GM12878 (cell line): ENCODE measurements at regions not wholly inside any gene's neighbourhood (a gene's known extent, or its start where the extent isn't known, plus 50 kb on each side); places are given as distances from the start of the nearest gene placed in this dataset.

ENCODE experiments used
- ATAC-seq: fragments of 200-7000 bp; cut with Tn5 transposase; 3 replicates; pipeline ENCODE4 v1.9.1; 2020; ENCODE audit warnings: mild to moderate bottlenecking, moderate library complexity
- BruUV-seq: library from RNA; stranded (reverse); fragments of 400-500 nt; replicated peaks from 2 replicates; lab custom pipeline; 2021; lab: Mats Ljungman, UMichigan
- CTCF ChIA-PET: fragments of 300-600 bp; sonication (Branson Sonifier 250); formaldehyde crosslinking; extraction: SDS; loops from one replicate; lab custom pipeline; 2021; ENCODE audit warnings: inconsistent platforms; lab: Yijun Ruan, JAX
- POLR2A ChIA-PET: fragments of 350-600 bp; formaldehyde crosslinking; extraction: SDS; loops from one replicate; lab custom pipeline; 2021; ENCODE audit warnings: inconsistent platforms; lab: Charles Lee
- RAD21 ChIA-PET: fragments of 300-600 bp; sonication (Branson Sonifier 250); formaldehyde crosslinking; loops from one replicate; lab custom pipeline; 2023; ENCODE audit warnings: antibody characterized with exemption; ENCODE audit not compliant: unreplicated experiment; lab: Charles Lee
- SMC1A ChIA-PET: fragments of 300-600 bp; sonication (Branson Sonifier 250); formaldehyde crosslinking; loops from one replicate; lab custom pipeline; 2023; ENCODE audit not compliant: unreplicated experiment, uncharacterized antibody; lab: Charles Lee
- DNase-seq: peaks from one replicate; pipeline ENCODE4 v3.0.0-alpha.2; 2011; ENCODE audit warnings: low read depth, low spot score
- FAIRE-seq: peaks from 3 replicates; lab custom pipeline; 2011; peaks lifted over from hg19 to GRCh38; lab: Jason Lieb, UNC
- H2AFZ ChIP-seq: 2 replicates; pipeline ENCODE4 v1.6.0; 2011; ENCODE audit warnings: low read depth, low read length, control low read depth; ENCODE audit not compliant: control insufficient read depth
- H3K27ac ChIP-seq: 2 replicates; pipeline ENCODE4 v1.5.1; 2011; ENCODE audit warnings: control low read depth; ENCODE audit not compliant: control insufficient read depth, insufficient read depth
- H3K27me3 ChIP-seq, 2 experiments: replicated peaks in 1 of 2; 2 replicates each; pipeline versions ENCODE4 v1.6.0 to v1.6.1; 2011; ENCODE audit warnings: low read length in 1 of 2; ENCODE audit not compliant: control insufficient read depth in 2 of 2, insufficient read depth in 2 of 2
- H3K36me3 ChIP-seq, 2 experiments: 2 replicates each; pipeline ENCODE4 v1.5.1; 2011; ENCODE audit warnings: low read length in 1 of 2; ENCODE audit not compliant: control insufficient read depth in 2 of 2, insufficient read depth in 2 of 2
- H3K4me1 ChIP-seq: 2 replicates; pipeline ENCODE4 v1.6.1; 2011; ENCODE audit warnings: mild to moderate bottlenecking, low read length, moderate library complexity, mixed read lengths; ENCODE audit not compliant: control insufficient read depth, insufficient read depth
- H3K4me2 ChIP-seq: 2 replicates; pipeline ENCODE4 v1.6.0; 2011; ENCODE audit warnings: control low read depth; ENCODE audit not compliant: control insufficient read depth, insufficient read depth
- H3K4me3 ChIP-seq: fragments of 200-600 bp; sonication (generic); 2 replicates; pipeline ENCODE4 v1.5.1; 2016
- H3K79me2 ChIP-seq: 2 replicates; pipeline ENCODE4 v1.6.0; 2011; ENCODE audit warnings: low read length; ENCODE audit not compliant: control insufficient read depth, insufficient read depth
- H3K9ac ChIP-seq: 2 replicates; pipeline ENCODE4 v1.8.0; 2011; ENCODE audit warnings: low read length, control low read depth, mixed read lengths; ENCODE audit not compliant: control insufficient read depth, insufficient read depth
- H3K9me3 ChIP-seq: replicated peaks from 3 replicates; pipeline ENCODE4 v1.5.1; 2011; ENCODE audit warnings: mild to moderate bottlenecking, low read length; ENCODE audit not compliant: control insufficient read depth, insufficient read depth
- H4K20me1 ChIP-seq: 2 replicates; pipeline ENCODE4 v1.6.0; 2011; ENCODE audit not compliant: control insufficient read depth, insufficient read depth
- CHD2 ChIP-seq: IDR thresholded peaks from 2 replicates; pipeline ENCODE4 v1.6.1; 2011; ENCODE audit warnings: low read depth, low read length, improper control_type of control experiment, borderline replicate concordance
- EP300 ChIP-seq, 2 experiments: fragments of 150-350 bp in 1 of 2; IDR thresholded peaks; 2 replicates each; pipeline ENCODE4 v1.6.1; 2011 to 2012; ENCODE audit warnings: low read depth in 2 of 2, low read length in 2 of 2, borderline replicate concordance in 1 of 2, improper control_type of control experiment in 1 of 2, inconsistent platforms in 1 of 2; ENCODE audit not compliant: control insufficient read depth in 1 of 2
- IRF3 ChIP-seq: fragments of 450-650 bp; IDR thresholded peaks from 2 replicates; pipeline ENCODE4 v1.6.1; 2014; ENCODE audit warnings: mild to moderate bottlenecking
- POLR2A ChIP-seq: IDR thresholded peaks from 2 replicates; pipeline ENCODE4 v1.6.1; 2011; ENCODE audit warnings: low read depth, mild to moderate bottlenecking, low read length
- POLR2AphosphoS2 ChIP-seq: IDR thresholded peaks from 2 replicates; pipeline ENCODE4 v1.6.1; 2011; ENCODE audit warnings: low read depth, mild to moderate bottlenecking, low read length, improper control_type of control experiment, moderate library complexity
- SREBF1 ChIP-seq: IDR thresholded peaks from 2 replicates; pipeline ENCODE4 v1.6.1; 2012; ENCODE audit warnings: mild to moderate bottlenecking, low read length
- ZNF687 ChIP-seq: fragments of 450-650 bp; IDR thresholded peaks from 2 replicates; pipeline ENCODE4 v1.6.1; 2017; ENCODE audit warnings: mild to moderate bottlenecking, moderate library complexity
- whole genome bisulfite sequencing: methylation state at CpG from one replicate; pipeline ENCODE4 v1.1.6; 2016; ENCODE audit warnings: low lambda C conversion rate; ENCODE audit not compliant: insufficient replicate concordance, insufficient coverage; ENCODE audit errors: missing lambda C conversion rate; 5-methylcytosine and 5-hydroxymethylcytosine counted together
- in situ Hi-C: fragments of 300-500 bp; cut with MboI; formaldehyde crosslinking; loops from 9 replicates; pipeline ENCODE4 v1.14.3; 2018; ENCODE audit warnings: mixed read lengths
- intact Hi-C: fragments of 100-400 bp; cut with micrococcal nuclease; formaldehyde crosslinking; loops from one replicate; pipeline ENCODE4 v1.14.2; 2022; ENCODE audit not compliant: unreplicated experiment

GRCh38 chr10:4770801-4771553, 55.0 kb upstream of the AKR1E2 start (continued):
- TF ChIP-seq ZNF687: no peak
- TF ChIP-seq POLR2AphosphoS2: no peak

- H3K79me2 ChIP-seq: no peaks in the 10 kb centered on the region
- ChIA-PET RAD21 (no interaction called here), POLR2A (no interaction called here), CTCF (no interaction called here), SMC1A (no interaction called here)
- 27% methylated on average over 2 of the region's 2 CpGs for WGBS
- H3K36me3 ChIP-seq: no peaks in the 10 kb centered on the region
- no peak overlapping the region for H3K4me3 ChIP-seq
- no TSS peak for BruUV-seq
- no peak overlapping the region for H2AFZ ChIP-seq
- no peak overlapping the region for H3K27ac ChIP-seq
- no peaks in the 10 kb centered on the region for H4K20me1 ChIP-seq
- DNase-seq: no peak
- intact Hi-C loops: loop anchor here (5.0 kb wide), 1 partner anchor 1531 kb away; no protein-coding TSS in a partner anchor
- in situ Hi-C loops: no loop called here
- no peak overlapping the region for H3K9ac ChIP-seq
- no peaks in the 10 kb centered on the region for H3K27me3 ChIP-seq
- no peak for ATAC-seq
- TF ChIP-seq IRF3: no peak
- TF ChIP-seq CHD2: no peak
- TF ChIP-seq EP300 (IDR thresholded peaks at IDR 0.05; ENCODE audit: borderline replicate concordance in 1 of 2, control insufficient read depth in 1 of 2, low read depth in 2 of 2, low read length in 2 of 2): no peak
- no peak for TF ChIP-seq SREBF1
- no peak for TF ChIP-seq POLR2A
- H3K4me2 ChIP-seq: no peak overlapping the region
- no peaks in the 10 kb centered on the region for H3K9me3 ChIP-seq
- H3K4me1 ChIP-seq: no peaks in the 10 kb centered on the region
- FAIRE-seq: no peak
These were observed 57.6 kb upstream of the AKR1E2 start for GRCh38 chr10:4768416-4768815.
